IMR-90 (cell line): ENCODE measurements at regions not wholly inside any gene's neighbourhood (a gene's known extent, or its start where the extent isn't known, plus 50 kb on each side); places are given as distances from the start of the nearest gene placed in this dataset.

Experiments
- ATAC-seq: fragments of 200-7000 bp; cut with Tn5 transposase; 2 replicates; pipeline ENCODE4 v1.9.1; 2020; ENCODE audit warnings: low read depth, mild to moderate bottlenecking, moderate library complexity
- BruUV-seq: library from RNA; stranded (reverse); fragments of 400-500 nt; replicated peaks from 2 replicates; lab custom pipeline; 2021; lab: Mats Ljungman, UMichigan
- CTCF ChIA-PET: fragments of 300-600 bp; formaldehyde crosslinking; extraction: SDS; loops from one replicate; lab custom pipeline; 2021; ENCODE audit warnings: antibody characterized with exemption; lab: Yijun Ruan, JAX
- POLR2A ChIA-PET: fragments of 300-600 bp; sonication (Branson Sonifier 250); formaldehyde crosslinking; loops from one replicate; lab custom pipeline; 2022; ENCODE audit warnings: antibody characterized with exemption; ENCODE audit not compliant: unreplicated experiment; lab: Charles Lee
- DNase-seq: peaks from one replicate; pipeline ENCODE4 v3.0.0; 2013
- H2AFZ ChIP-seq: replicated peaks from 2 replicates; pipeline ENCODE3; 2013; ENCODE audit warnings: low read length, mild to moderate bottlenecking; ENCODE audit not compliant: poor library complexity
- H2AK5ac ChIP-seq: 2 replicates; pipeline ENCODE4 v1.6.1; 2013; ENCODE audit warnings: low read depth, low read length, inconsistent platforms
- H2AK9ac ChIP-seq: replicated peaks from 2 replicates; pipeline ENCODE3; 2013; ENCODE audit warnings: mild to moderate bottlenecking, low read depth, low read length, moderate library complexity; ENCODE audit not compliant: poor library complexity
- H2BK120ac ChIP-seq: 2 replicates; pipeline ENCODE4 v1.6.1; 2013; ENCODE audit warnings: low read depth, low read length, inconsistent platforms
- H2BK15ac ChIP-seq: 3 replicates; pipeline ENCODE4 v1.6.1; 2013; ENCODE audit warnings: low read depth, low read length, inconsistent platforms
- H2BK20ac ChIP-seq: 2 replicates; pipeline ENCODE4 v1.6.1; 2013; ENCODE audit warnings: low read depth, mild to moderate bottlenecking, inconsistent platforms, low read length, moderate library complexity
- H2BK5ac ChIP-seq: 2 replicates; pipeline ENCODE4 v1.6.1; 2013; ENCODE audit warnings: mild to moderate bottlenecking, low read depth, low read length, inconsistent platforms; ENCODE audit not compliant: poor library complexity, severe bottlenecking
- H3K14ac ChIP-seq: replicated peaks from 2 replicates; pipeline ENCODE4 v1.6.1; 2013; ENCODE audit warnings: low read depth, low read length, inconsistent platforms
- H3K18ac ChIP-seq: 2 replicates; pipeline ENCODE4 v1.6.1; 2013; ENCODE audit warnings: low read depth, low read length, control low read depth
- H3K23ac ChIP-seq: 2 replicates; pipeline ENCODE4 v1.6.1; 2013; ENCODE audit warnings: low read depth, low read length, inconsistent platforms
- H3K27ac ChIP-seq: 2 replicates; pipeline ENCODE4 v1.5.1; 2013; ENCODE audit warnings: mild to moderate bottlenecking, control low read depth, low read length; ENCODE audit not compliant: insufficient read depth
- H3K27me3 ChIP-seq: 2 replicates; pipeline ENCODE4 v1.6.1; 2013; ENCODE audit warnings: low read length; ENCODE audit not compliant: control insufficient read depth, insufficient read depth
- H3K36me3 ChIP-seq: 2 replicates; pipeline ENCODE4 v1.6.1; 2013; ENCODE audit warnings: low read length, mixed read lengths; ENCODE audit not compliant: control insufficient read depth, insufficient read depth
- H3K4ac ChIP-seq: 2 replicates; pipeline ENCODE4 v1.6.1; 2013; ENCODE audit warnings: low read depth, low read length, inconsistent platforms
- H3K4me1 ChIP-seq: 2 replicates; pipeline ENCODE4 v1.6.1; 2013; ENCODE audit warnings: low read length, mixed read lengths; ENCODE audit not compliant: control insufficient read depth, insufficient read depth
- H3K4me2 ChIP-seq: 2 replicates; pipeline ENCODE4 v1.6.1; 2013; ENCODE audit warnings: low read depth, mild to moderate bottlenecking, control low read depth, low read length, moderate library complexity
- H3K4me3 ChIP-seq: 2 replicates; pipeline ENCODE4 v1.5.1; 2013; ENCODE audit warnings: low read depth, mild to moderate bottlenecking, control low read depth, low read length, moderate library complexity; ENCODE audit not compliant: insufficient read depth
- H3K56ac ChIP-seq: 2 replicates; pipeline ENCODE4 v1.6.1; 2013; ENCODE audit warnings: low read length, inconsistent platforms; ENCODE audit not compliant: insufficient read depth; ENCODE audit errors: extremely low read depth
- H3K79me1 ChIP-seq, 2 experiments: 2 replicates each; pipeline ENCODE4 v1.6.1; 2013; ENCODE audit warnings: low read length in 2 of 2, inconsistent platforms in 1 of 2, low read depth in 1 of 2
- H3K9ac ChIP-seq: 2 replicates; pipeline ENCODE4 v1.6.1; 2013; ENCODE audit warnings: low read depth, low read length, control low read depth
- H3K9me1 ChIP-seq: 2 replicates; pipeline ENCODE4 v1.6.1; 2013; ENCODE audit warnings: low read length, inconsistent platforms; ENCODE audit not compliant: insufficient read depth
- H3K9me3 ChIP-seq: 2 replicates; pipeline ENCODE4 v1.6.1; 2013; ENCODE audit warnings: low read length; ENCODE audit not compliant: control insufficient read depth, insufficient read depth
- H4K20me1 ChIP-seq: 2 replicates; pipeline ENCODE4 v1.6.1; 2013; ENCODE audit warnings: low read length, inconsistent platforms; ENCODE audit not compliant: insufficient read depth
- H4K5ac ChIP-seq: 2 replicates; pipeline ENCODE4 v1.6.1; 2013; ENCODE audit warnings: mild to moderate bottlenecking, low read depth, low read length, control low read depth
- H4K8ac ChIP-seq, 2 experiments: 2 replicates each; pipeline ENCODE4 v1.6.1; 2013; ENCODE audit warnings: low read depth in 2 of 2, low read length in 2 of 2, control low read depth in 1 of 2, inconsistent platforms in 1 of 2
- H4K91ac ChIP-seq: 2 replicates; pipeline ENCODE4 v1.6.1; 2013; ENCODE audit warnings: low read depth, low read length, inconsistent platforms; ENCODE audit not compliant: insufficient read depth
- BHLHE40 ChIP-seq: fragments of 150-350 bp; IDR thresholded peaks from 2 replicates; pipeline ENCODE4 v1.6.1; 2016; ENCODE audit warnings: mild to moderate bottlenecking, low read depth, low read length
- MAZ ChIP-seq: IDR thresholded peaks from 2 replicates; pipeline ENCODE4 v1.6.1; 2012; ENCODE audit warnings: low read depth, mild to moderate bottlenecking, low read length, improper control_type of control experiment, moderate library complexity, borderline replicate concordance
- RCOR1 ChIP-seq: IDR thresholded peaks from 2 replicates; pipeline ENCODE4 v1.6.1; 2012; ENCODE audit warnings: mild to moderate bottlenecking, low read length, improper control_type of control experiment; ENCODE audit not compliant: insufficient replicate concordance
- WGBS, 2 experiments: methylation state at CpG; one replicate each; pipeline versions ENCODE4 v1.1.5 to v1.1.7; 2013; ENCODE audit warnings: missing lambda C conversion rate in 2 of 2; ENCODE audit not compliant: insufficient read length in 1 of 2; ENCODE audit errors: extremely low coverage in 2 of 2; 5-methylcytosine and 5-hydroxymethylcytosine counted together
- dilution Hi-C: fragments of 300-500 bp; cut with HindIII; formaldehyde crosslinking; loops from one replicate; pipeline ENCODE4 v1.14.3; 2018; ENCODE audit warnings: low sequenced_read_pairs; ENCODE audit not compliant: unreplicated experiment
- in situ Hi-C: fragments of 300-500 bp; cut with MboI; formaldehyde crosslinking; loops from 3 replicates; pipeline ENCODE4 v1.14.3; 2019; ENCODE audit warnings: low sequenced_read_pairs, inconsistent platforms, mixed read lengths
- intact Hi-C: fragments of 100-400 bp; cut with micrococcal nuclease; formaldehyde crosslinking; loops from 2 replicates; pipeline ENCODE4 v1.10.0; 2022

- DNase-seq (no peak), ATAC-seq (no peak)
- dilution Hi-C loops = no loop called here
- Histone ChIP-seq H3K4me2 (no peak overlapping the region), H2AK5ac (no peak overlapping the region), H3K4me3 (no peak overlapping the region), H3K9me3 (no peaks in the 10 kb centered on the region), H3K23ac (no peak overlapping the region), H2BK15ac (no peak overlapping the region), H3K36me3 (0 out of 2 replicates have a peak, but pooled peaks cover 1% of the 10 kb centered on the region), H2AK9ac (no peak overlapping the region), H2BK5ac (no peak overlapping the region), H2BK20ac (no peak overlapping the region), H2BK120ac (no peak overlapping the region), H3K9ac (no peak overlapping the region), H4K8ac (no peak overlapping the region), H3K27me3 (no peaks in the 10 kb centered on the region), H3K4ac (no peak overlapping the region), H3K56ac (no peak overlapping the region), H3K18ac (no peak overlapping the region), H3K27ac (no peak overlapping the region), H4K91ac (no peak overlapping the region), H3K79me1 (no peaks in the 10 kb centered on the region; a peak in 1 of 4 replicates), H3K14ac (no peak overlapping the region), H3K9me1 (no peaks in the 10 kb centered on the region), H4K5ac (no peak overlapping the region), H2AFZ (no peak overlapping the region), H4K20me1 (no peaks in the 10 kb centered on the region), H3K4me1 (no peaks in the 10 kb centered on the region)
- WGBS, 2 experiments = no CpG with 5 or more reads among the region's 3 CpGs
- in situ Hi-C loops = no loop called here
- no TSS peak for BruUV-seq
- TF ChIP-seq MAZ = no peak
- TF ChIP-seq RCOR1 = no peak
- TF ChIP-seq BHLHE40 = no peak
- ChIA-PET CTCF (no interaction called here), POLR2A (no interaction called here)
- intact Hi-C loops = no loop called here
Observed at GRCh38 chr10:45564303-45564959, 108.1 kb downstream of the ZFAND4 start.
